Right lobe of liver (tissue), 6 donors: ENCODE measurements at regions not wholly inside any gene's neighbourhood (a gene's known extent, or its start where the extent isn't known, plus 50 kb on each side); places are given as distances from the start of the nearest gene placed in this dataset.

Experiments
- ATAC-seq, 4 donors: fragments of 200-7000 bp; cut with Tn5 transposase; one replicate each; pipeline ENCODE4 v1.9.1; 2020; ENCODE audit warnings: mild to moderate bottlenecking in 4 of 4, moderate library complexity in 4 of 4
- DNase-seq, 3 donors: peaks; one replicate each; pipeline ENCODE4 v3.0.0-alpha.2; 2020
- H3K27ac ChIP-seq, 3 donors: fragments of 200-600 bp; one replicate each; pipeline ENCODE4 v1.8.0; 2022
- H3K27me3 ChIP-seq, 2 donors: fragments of 200-600 bp; one replicate each; pipeline ENCODE4 v1.8.0; 2022
- H3K36me3 ChIP-seq, 4 donors: fragments of 200-600 bp; sonication (generic) in 1 of 4; one replicate each; pipeline versions ENCODE4 v1.5.1 to v1.8.0; 2017 to 2022; ENCODE audit warnings: control low read depth in 1 of 4
- H3K4me1 ChIP-seq, 4 donors: fragments of 200-600 bp; sonication (generic) in 1 of 4; one replicate each; pipeline versions ENCODE4 v1.5.1 to v1.8.0; 2017 to 2022; ENCODE audit warnings: control low read depth in 1 of 4
- H3K4me3 ChIP-seq, 3 donors: fragments of 200-600 bp; one replicate each; pipeline ENCODE4 v1.8.0; 2022
- H3K9me3 ChIP-seq, 4 donors: fragments of 200-600 bp; sonication (generic) in 1 of 4; one replicate each; pipeline versions ENCODE4 v1.5.1 to v1.8.0; 2017 to 2022; ENCODE audit warnings: control low read depth in 1 of 4
- CTCF ChIP-seq, 4 donors: fragments of 200-600 bp in 3 of 4; fragments of 450-650 bp in 1 of 4; IDR thresholded peaks; one replicate each; pipeline versions ENCODE4 v1.5.1 to v1.8.0; 2016 to 2022; ENCODE audit warnings: antibody characterized with exemption in 4 of 4, mild to moderate bottlenecking in 2 of 4
- POLR2A ChIP-seq: fragments of 450-650 bp; IDR thresholded peaks from one replicate; pipeline ENCODE4 v1.6.1; 2017; ENCODE audit warnings: antibody characterized with exemption, mild to moderate bottlenecking
- WGBS: methylation state at CpG from one replicate; pipeline ENCODE4 v1.1.6; 2018; ENCODE audit warnings: low coverage, low lambda C conversion rate; ENCODE audit not compliant: insufficient coverage; ENCODE audit errors: missing lambda C conversion rate; 5-methylcytosine and 5-hydroxymethylcytosine counted together
- intact Hi-C, 2 donors: fragments of 100-400 bp; cut with DNase I; formaldehyde crosslinking; loops; one replicate each; pipeline versions ENCODE4 v1.11.2 to v1.14.1; 2022
- donor health status: DM: no; HTN: yes; CAD: no.
- donor health status: DM: no; HTN: no; CAD: no.
- donor health status: DM: no; HTN: no; CAD: no.
- donor health status: DM: no; HTN: yes; CAD: no.
- donor health status: DM: no; HTN: yes; CAD: no.

GRCh38 chr10:6348096-6348874, 145.6 kb downstream of the PFKFB3 start:
- ATAC-seq (peak; percentile 43 to 62 (median 56)), DNase-seq (no peak)
- intact Hi-C loops = no loop called here
- Histone ChIP-seq H3K36me3 (no peaks in the 10 kb centered on the region), H3K9me3 (no peaks in the 10 kb centered on the region), H3K27me3 (no peaks in the 10 kb centered on the region), H3K27ac (peak overlapping the region in 1 of 3 donors; percentile 3), H3K4me3 (no peak overlapping the region), H3K4me1 (no peaks in the 10 kb centered on the region)
- WGBS = 31% methylated on average over 14 of the region's 16 CpGs
- TF ChIP-seq POLR2A (no peak), CTCF (IDR thresholded peaks at IDR 0.05) (no peak)

- Histone ChIP-seq H3K27ac (no peak overlapping the region), H3K4me1 (no peaks in the 10 kb centered on the region), H3K4me3 (no peak overlapping the region), H3K27me3 (no peaks in the 10 kb centered on the region), H3K36me3 (no peaks in the 10 kb centered on the region), H3K9me3 (no peaks in the 10 kb centered on the region)
- no peak for DNase-seq
- 80% methylated on average over 2 of the region's 8 CpGs for WGBS
- no peak for ATAC-seq
- intact Hi-C loops = no loop called here
- TF ChIP-seq POLR2A (no peak), CTCF (IDR thresholded peaks at IDR 0.05) (no peak)
Observed at GRCh38 chr10:6349846-6350535, 147.3 kb downstream of the PFKFB3 start.

- Histone ChIP-seq H3K9me3 (no peaks in the 10 kb centered on the region), H3K4me1 (no peaks in the 10 kb centered on the region), H3K27me3 (no peaks in the 10 kb centered on the region), H3K27ac (no peak overlapping the region), H3K4me3 (no peak overlapping the region), H3K36me3 (no peaks in the 10 kb centered on the region)
- DNase-seq (no peak), ATAC-seq (no peak)
- intact Hi-C loops = no loop called here
- TF ChIP-seq CTCF (IDR thresholded peaks at IDR 0.05) (no peak), POLR2A (no peak)
- WGBS = 73% methylated on average over 3 of the region's 3 CpGs
Observed at GRCh38 chr10:6350609-6351008, 147.9 kb downstream of the PFKFB3 start.

GRCh38 chr10:6351495-6351894, 148.8 kb downstream of the PFKFB3 start:
- ATAC-seq (no peak), DNase-seq (no peak)
- no peaks in the 10 kb centered on the region for H3K4me1 ChIP-seq
- H3K9me3 ChIP-seq = peaks cover 0 to 5% (median 0%) of the 10 kb centered on the region in 4 donors
- H3K4me3 ChIP-seq = no peak overlapping the region
- no peaks in the 10 kb centered on the region for H3K27me3 ChIP-seq
- no peaks in the 10 kb centered on the region for H3K36me3 ChIP-seq
- intact Hi-C loops = no loop called here
- H3K27ac ChIP-seq = no peak overlapping the region
- TF ChIP-seq POLR2A = no peak
- no peak for TF ChIP-seq CTCF (IDR thresholded peaks at IDR 0.05)
- 58% methylated on average over 2 of the region's 2 CpGs for WGBS
